Fibroblast of villous mesenchyme (primary cell): ENCODE measurements at regions not wholly inside any gene's neighbourhood (a gene's known extent, or its start where the extent isn't known, plus 50 kb on each side); places are given as distances from the start of the nearest gene placed in this dataset.
"Not testable (repeated sequence)": the region's sequence is repeated elsewhere in the genome, so short reads cannot be mapped to it uniquely, and the experiment has no call there.

Experiments
- DNase-seq: peaks from one replicate; pipeline ENCODE4 v3.0.0-alpha.2; 2010; ENCODE audit warnings: low read depth
- H3K4me3 ChIP-seq: 2 replicates; pipeline ENCODE4 v1.5.1; 2011; ENCODE audit warnings: low read depth, mild to moderate bottlenecking, low read length
- CTCF ChIP-seq: IDR thresholded peaks from 2 replicates; pipeline ENCODE4 v1.5.1; 2012; ENCODE audit warnings: low read depth, mild to moderate bottlenecking, low read length; ENCODE audit not compliant: insufficient read depth

DNA sequence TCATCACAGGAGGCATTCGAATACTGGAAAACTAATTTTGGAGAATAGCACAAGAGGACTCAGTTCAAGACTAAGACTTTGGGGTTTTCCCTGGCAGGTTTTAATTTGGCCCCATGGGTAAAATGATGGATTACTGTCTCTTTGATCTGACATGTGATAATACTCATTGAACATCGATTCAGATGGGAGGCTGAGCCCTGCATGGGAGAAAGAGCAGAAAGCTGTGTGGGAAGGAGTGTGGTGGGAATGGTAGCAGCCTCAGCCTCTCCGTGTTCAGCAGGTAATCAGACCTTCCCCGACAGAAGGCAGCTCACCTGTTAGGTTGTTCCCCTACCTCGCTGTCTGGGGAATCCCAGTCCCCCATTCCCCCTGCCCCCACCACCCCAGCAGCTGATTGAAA, 124.7 kb upstream of the TNRC6C start:
- no peak for DNase-seq
- no peak overlapping the region for H3K4me3 ChIP-seq
- no peak for TF ChIP-seq CTCF

DNA sequence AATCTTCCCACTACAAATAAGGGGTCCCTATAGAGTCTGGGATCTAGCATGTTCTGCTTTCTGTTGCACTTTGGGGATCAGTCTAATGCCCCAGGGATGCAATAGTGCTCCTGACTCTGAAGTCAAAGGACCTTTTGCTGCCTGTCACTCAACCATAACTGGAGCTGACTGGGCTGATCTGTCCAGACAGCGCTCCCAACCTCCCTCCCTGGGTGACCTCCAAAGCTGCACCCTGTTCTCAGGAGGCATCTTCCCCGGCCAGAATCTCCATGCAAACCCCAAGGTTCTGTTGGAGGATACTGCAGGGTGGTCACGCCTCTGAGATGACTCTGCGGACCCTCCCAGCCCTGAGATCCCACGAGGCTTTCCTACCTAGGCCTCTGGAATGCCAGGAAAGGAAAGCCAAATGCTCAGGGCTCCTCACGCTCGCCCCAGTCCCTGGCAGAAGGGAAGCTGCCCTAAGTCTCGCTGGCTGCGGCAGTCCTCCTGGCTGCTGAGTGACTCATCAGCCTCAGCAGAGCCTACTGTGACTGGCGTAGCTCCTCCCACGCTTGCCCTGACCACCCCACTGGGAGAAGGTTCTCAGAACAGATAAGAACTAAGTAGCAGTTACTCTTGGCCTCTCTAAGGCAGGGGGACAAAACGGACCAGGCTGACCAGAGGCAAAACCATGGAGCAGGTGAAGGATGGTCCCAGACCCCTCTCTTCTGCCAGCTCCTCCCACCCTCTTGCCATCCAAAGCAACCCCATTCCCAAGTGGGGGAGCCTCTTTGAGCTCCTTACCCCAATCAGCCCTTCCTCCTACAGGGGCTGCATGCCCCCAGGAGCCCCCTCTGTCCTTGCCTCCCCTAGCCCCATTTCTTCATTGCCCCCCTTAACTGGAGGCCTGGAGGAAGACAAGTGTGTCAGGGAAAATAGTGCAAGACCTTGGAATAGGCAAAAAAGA, 124.1 kb upstream of the TNRC6C start:
- TF ChIP-seq CTCF, result no peak
- H3K4me3 ChIP-seq, result no peak overlapping the region
- DNase-seq, result peak; percentile 74

- no peak overlapping the region for H3K4me3 ChIP-seq
- no peak for TF ChIP-seq CTCF
- DNase-seq, result peak; percentile 7
These were observed 121.9 kb upstream of the TNRC6C start for GRCh38 chr17:77836557-77837041.

GRCh38 chr17:77837072-77837471, 121.4 kb upstream of the TNRC6C start:
- DNase-seq, H3K4me3 ChIP-seq: not testable (repeated sequence)

GRCh38 chr17:77837917-77838316, 120.6 kb upstream of the TNRC6C start:
- TF ChIP-seq CTCF, result no peak
- no peak for DNase-seq
- H3K4me3 ChIP-seq, result no peak overlapping the region

DNA sequence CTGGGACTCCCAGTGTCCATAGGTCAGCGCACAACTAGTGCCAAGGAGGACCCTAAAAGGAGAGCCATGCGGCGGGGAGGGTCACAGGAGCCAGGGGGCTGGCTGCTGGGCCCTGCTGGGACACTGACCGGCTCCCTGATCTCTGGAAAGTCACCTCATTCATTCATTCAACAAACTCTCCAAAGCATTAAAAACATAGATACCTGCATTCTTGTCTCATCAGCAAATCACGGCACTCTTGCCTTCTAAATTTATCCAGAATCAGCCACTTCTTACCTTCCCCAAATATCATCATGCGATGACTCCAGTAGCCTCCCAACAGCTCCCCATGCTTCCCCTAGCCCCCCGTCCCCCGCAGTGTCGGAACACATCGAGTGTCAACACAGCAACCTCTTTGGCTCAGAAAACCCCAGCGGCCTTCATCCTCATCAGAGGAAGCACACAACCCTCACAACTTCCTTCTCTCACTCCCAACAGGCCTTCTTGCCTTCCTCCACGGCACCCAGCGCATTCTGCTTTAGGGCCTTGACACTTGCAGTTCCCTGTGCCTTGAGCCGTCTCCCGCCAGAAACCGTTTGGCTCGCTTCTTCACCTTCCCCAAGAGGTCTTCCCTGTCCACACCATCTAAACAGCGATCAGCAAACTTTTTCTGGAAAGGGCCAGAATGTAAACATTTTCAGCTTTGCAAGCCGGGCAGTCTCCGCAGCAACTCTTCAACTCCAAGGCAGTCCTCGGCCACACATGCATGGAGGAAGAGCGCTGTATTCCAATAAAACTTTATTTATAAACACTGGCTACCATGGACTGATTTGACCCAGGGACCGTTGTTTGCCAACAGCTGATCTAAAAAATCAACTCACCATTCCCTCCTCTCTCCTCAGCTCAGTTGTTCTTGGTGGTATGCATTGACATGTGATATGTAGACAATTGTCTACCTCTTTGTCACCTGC, 119.5 kb upstream of the TNRC6C start:
- TF ChIP-seq CTCF, result no peak
- DNase-seq, result no peak

More for the DNA sequence above, 119.5 kb upstream of the TNRC6C start:
- no peak overlapping the region for H3K4me3 ChIP-seq
